ENCODE measurements at regions not wholly inside any gene's neighbourhood (a gene's known extent, or its start where the extent isn't known, plus 50 kb on each side); places are given as distances from the start of the nearest gene placed in this dataset.

DNA sequence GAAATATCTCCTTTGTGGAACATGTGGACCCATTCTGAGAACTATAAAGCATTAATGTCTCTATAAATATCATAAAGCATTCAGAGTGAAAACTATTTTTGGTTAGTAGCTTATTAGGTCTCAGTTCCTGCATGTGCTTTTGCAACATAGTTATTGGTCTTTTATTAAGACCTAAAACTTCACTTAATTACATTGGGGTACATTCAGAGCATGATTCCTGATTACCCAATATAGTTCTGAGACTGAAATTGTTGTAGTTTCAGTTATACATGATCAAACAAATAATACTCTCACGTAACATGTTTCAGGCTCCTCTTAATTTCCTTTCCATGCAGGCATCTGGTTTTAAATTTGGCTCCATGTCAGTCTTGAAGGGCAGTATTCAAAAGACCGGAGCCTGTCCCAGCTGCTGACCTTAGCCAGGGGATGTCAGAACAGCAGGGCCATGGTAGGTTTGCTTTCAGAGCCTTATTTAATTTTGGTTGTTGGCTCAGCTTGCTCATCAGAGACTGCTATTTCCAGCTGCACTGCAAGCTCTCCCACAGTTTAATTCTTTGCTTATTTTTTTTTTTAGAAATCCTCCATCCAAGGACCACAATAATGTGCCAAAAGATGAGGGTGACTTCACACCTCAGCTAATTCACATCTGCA is 447.8 kb upstream of the FZD8 start:
- Histone ChIP-seq H3K4me3 (ENCODE audit: low read depth in 1 of 2, low read length in 2 of 2) (no peak overlapping the region), H3K27ac (ENCODE audit: low read depth, low read length) (no peak overlapping the region), H3K36me3 (ENCODE audit: control insufficient read depth in 1 of 2, insufficient read depth in 2 of 2, low read length in 2 of 2) (no peaks in the 10 kb centered on the region), H3K4me1 (ENCODE audit: control insufficient read depth in 1 of 2, insufficient read depth in 2 of 2, low read length in 2 of 2) (no peaks in the 10 kb centered on the region), H3K27me3 (ENCODE audit: control insufficient read depth in 1 of 2, insufficient read depth in 2 of 2, low read length in 2 of 2) (no peaks in the 10 kb centered on the region), H3K9ac (ENCODE audit: low read depth in 1 of 2, low read length in 2 of 2) (no peak overlapping the region), H3K9me3 (ENCODE audit: control insufficient read depth in 1 of 2, low read length in 2 of 2) (peaks cover 4 to 5% of the 10 kb centered on the region in 2 donors)

DNA sequence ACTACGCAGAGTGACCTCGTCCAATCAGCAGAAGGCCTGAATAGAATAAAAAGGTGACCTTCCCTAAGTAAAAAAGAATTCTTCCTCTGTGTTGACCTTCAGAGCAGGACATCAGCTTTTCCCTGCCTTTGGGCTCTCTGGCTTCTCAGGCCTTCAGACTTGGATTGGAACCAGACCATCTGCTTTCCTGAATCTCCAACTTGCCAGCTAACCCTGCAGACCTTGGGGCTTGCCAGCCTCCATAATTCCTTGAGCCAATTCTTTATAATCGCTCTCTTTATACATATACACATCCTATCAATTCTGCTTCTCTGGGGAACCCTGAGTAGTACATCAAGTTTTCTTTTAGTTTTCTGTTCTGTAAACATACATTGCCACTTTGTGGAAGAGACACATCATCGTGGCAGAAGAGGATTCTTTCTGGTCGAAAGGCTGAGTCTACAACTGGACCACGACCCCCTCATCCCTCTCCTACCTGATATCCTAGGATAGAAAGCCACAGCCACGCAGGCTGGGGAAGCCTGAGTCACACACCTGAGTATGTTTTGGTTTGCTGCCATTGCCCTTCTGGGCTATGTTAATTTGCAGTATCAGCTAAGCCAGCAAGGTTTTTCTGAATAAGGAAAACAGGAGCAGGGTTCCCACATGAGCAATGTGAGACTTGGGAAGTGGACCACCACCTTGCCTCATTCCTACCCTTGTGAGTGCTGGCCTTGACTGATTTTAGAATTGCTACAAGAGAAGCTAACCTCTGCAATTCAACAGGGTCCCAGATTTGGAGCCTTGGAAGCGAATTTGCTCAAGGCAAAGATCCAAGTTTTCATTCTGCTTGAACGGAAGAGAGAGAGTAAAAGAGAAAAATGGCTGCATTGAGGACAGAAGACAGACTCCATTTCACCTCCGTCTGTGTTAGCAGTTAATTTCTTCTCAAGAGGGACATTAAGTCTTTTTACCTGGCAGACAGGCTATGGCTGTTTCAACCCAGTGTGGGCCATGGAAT is 445.2 kb upstream of the FZD8 start:
- H3K4me3 ChIP-seq (ENCODE audit: low read depth in 1 of 2, low read length in 2 of 2), result no peak overlapping the region
- peaks cover 10 to 11% of the 10 kb centered on the region in 2 donors for H3K9me3 ChIP-seq (ENCODE audit: control insufficient read depth in 1 of 2, low read length in 2 of 2)
- no peak overlapping the region for H3K27ac ChIP-seq (ENCODE audit: low read depth, low read length)
- H3K36me3 ChIP-seq (ENCODE audit: control insufficient read depth in 1 of 2, insufficient read depth in 2 of 2, low read length in 2 of 2), result no peaks in the 10 kb centered on the region
- H3K27me3 ChIP-seq (ENCODE audit: control insufficient read depth in 1 of 2, insufficient read depth in 2 of 2, low read length in 2 of 2), result no peaks in the 10 kb centered on the region
- no peaks in the 10 kb centered on the region for H3K4me1 ChIP-seq (ENCODE audit: control insufficient read depth in 1 of 2, insufficient read depth in 2 of 2, low read length in 2 of 2)
- no peak overlapping the region for H3K9ac ChIP-seq (ENCODE audit: low read depth in 1 of 2, low read length in 2 of 2)

DNA sequence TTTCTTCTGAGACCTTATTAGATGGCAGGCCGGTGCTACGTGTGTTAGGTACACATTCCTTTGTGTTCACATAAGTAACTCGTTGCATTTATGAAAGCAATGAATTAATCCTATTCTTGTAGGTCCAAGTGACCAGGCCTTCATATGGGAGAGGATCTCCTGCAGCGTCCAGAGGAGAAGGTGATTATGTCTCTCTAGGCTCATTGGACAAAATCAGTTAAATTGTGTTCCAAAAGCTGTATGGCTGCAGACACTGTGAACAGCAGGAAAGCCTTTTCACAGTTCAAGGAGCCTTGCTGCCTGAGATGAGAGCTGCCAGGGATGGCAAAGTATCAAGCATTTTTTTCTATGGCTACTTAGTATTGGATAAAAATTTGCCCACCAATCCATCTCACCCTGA is 433.1 kb upstream of the FZD8 start:
- Histone ChIP-seq H3K9me3 (ENCODE audit: control insufficient read depth in 1 of 2, low read length in 2 of 2) (peaks cover 0 to 3% of the 10 kb centered on the region in 2 donors), H3K9ac (ENCODE audit: low read depth in 1 of 2, low read length in 2 of 2) (no peak overlapping the region), H3K36me3 (ENCODE audit: control insufficient read depth in 1 of 2, insufficient read depth in 2 of 2, low read length in 2 of 2) (no peaks in the 10 kb centered on the region), H3K4me1 (ENCODE audit: control insufficient read depth in 1 of 2, insufficient read depth in 2 of 2, low read length in 2 of 2) (no peaks in the 10 kb centered on the region), H3K27me3 (ENCODE audit: control insufficient read depth in 1 of 2, insufficient read depth in 2 of 2, low read length in 2 of 2) (no peaks in the 10 kb centered on the region), H3K4me3 (ENCODE audit: low read depth in 1 of 2, low read length in 2 of 2) (no peak overlapping the region), H3K27ac (ENCODE audit: low read depth, low read length) (no peak overlapping the region)

DNA sequence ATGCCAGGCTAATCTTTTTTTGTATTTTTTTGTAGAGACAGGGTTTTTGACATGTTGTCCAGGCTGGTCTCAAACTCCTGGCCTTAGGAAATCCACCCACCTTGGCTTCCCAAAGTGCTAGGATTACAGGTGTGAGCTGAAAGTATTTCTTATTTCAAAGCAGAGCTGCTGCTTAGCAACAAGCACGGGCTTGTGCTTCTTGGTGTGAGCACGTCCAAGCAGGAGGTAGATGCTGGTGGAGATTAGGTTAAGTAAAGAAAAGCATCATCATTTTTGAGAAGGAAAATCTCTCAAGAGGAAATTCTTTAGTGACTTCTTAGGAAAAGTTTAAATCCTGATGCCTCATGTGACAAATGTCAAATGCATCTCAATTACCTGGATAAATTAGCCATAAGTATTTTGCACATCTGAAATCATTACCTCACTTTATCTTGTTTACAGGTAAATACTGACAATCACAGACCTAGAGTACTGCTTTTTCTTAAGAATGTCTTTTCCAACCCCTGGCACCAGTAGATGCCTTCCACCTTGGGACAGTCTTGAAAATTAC is 431.8 kb upstream of the FZD8 start:
- Histone ChIP-seq H3K9me3 (ENCODE audit: control insufficient read depth in 1 of 2, low read length in 2 of 2) (peaks cover 0 to 3% of the 10 kb centered on the region in 2 donors), H3K9ac (ENCODE audit: low read depth in 1 of 2, low read length in 2 of 2) (no peak overlapping the region), H3K4me3 (ENCODE audit: low read depth in 1 of 2, low read length in 2 of 2) (no peak overlapping the region), H3K4me1 (ENCODE audit: control insufficient read depth in 1 of 2, insufficient read depth in 2 of 2, low read length in 2 of 2) (no peaks in the 10 kb centered on the region), H3K36me3 (ENCODE audit: control insufficient read depth in 1 of 2, insufficient read depth in 2 of 2, low read length in 2 of 2) (no peaks in the 10 kb centered on the region), H3K27me3 (ENCODE audit: control insufficient read depth in 1 of 2, insufficient read depth in 2 of 2, low read length in 2 of 2) (no peaks in the 10 kb centered on the region), H3K27ac (ENCODE audit: low read depth, low read length) (no peak overlapping the region)

- Histone ChIP-seq H3K27me3 (ENCODE audit: control insufficient read depth in 1 of 2, insufficient read depth in 2 of 2, low read length in 2 of 2) (no peaks in the 10 kb centered on the region), H3K4me1 (ENCODE audit: control insufficient read depth in 1 of 2, insufficient read depth in 2 of 2, low read length in 2 of 2) (no peaks in the 10 kb centered on the region), H3K4me3 (ENCODE audit: low read depth in 1 of 2, low read length in 2 of 2) (no peak overlapping the region), H3K36me3 (ENCODE audit: control insufficient read depth in 1 of 2, insufficient read depth in 2 of 2, low read length in 2 of 2) (no peaks in the 10 kb centered on the region), H3K9ac (ENCODE audit: low read depth in 1 of 2, low read length in 2 of 2) (no peak overlapping the region), H3K27ac (ENCODE audit: low read depth, low read length) (no peak overlapping the region), H3K9me3 (ENCODE audit: control insufficient read depth in 1 of 2, low read length in 2 of 2) (peaks cover 12% of the 10 kb centered on the region in 2 donors)
Observed at GRCh38 chr10:36068542-36068941, 426.4 kb upstream of the FZD8 start.

DNA sequence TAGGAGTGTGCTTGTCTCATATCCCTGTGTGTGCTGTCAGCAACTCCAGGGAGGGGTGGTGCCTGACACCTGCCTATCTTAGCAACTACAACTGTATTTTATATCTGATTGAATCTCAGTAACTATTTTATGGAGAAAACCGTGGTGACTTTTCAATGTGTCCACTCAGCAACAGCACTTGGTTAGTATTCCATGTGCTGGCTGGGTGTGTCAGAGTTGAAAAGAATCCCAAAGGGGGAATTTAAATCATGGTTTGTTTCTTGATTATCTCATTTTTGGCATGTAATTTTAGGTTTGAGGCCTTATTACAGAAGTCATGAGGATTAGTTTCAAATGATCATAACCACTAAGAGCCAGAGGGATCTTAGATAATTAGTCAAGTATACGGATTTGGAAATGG is 425.7 kb upstream of the FZD8 start:
- H3K4me1 ChIP-seq (ENCODE audit: control insufficient read depth in 1 of 2, insufficient read depth in 2 of 2, low read length in 2 of 2), result no peaks in the 10 kb centered on the region
- no peak overlapping the region for H3K27ac ChIP-seq (ENCODE audit: low read depth, low read length)
- no peak overlapping the region for H3K9ac ChIP-seq (ENCODE audit: low read depth in 1 of 2, low read length in 2 of 2)
- no peaks in the 10 kb centered on the region for H3K36me3 ChIP-seq (ENCODE audit: control insufficient read depth in 1 of 2, insufficient read depth in 2 of 2, low read length in 2 of 2)
- peaks cover 12 to 16% of the 10 kb centered on the region in 2 donors for H3K9me3 ChIP-seq (ENCODE audit: control insufficient read depth in 1 of 2, low read length in 2 of 2)
- H3K4me3 ChIP-seq (ENCODE audit: low read depth in 1 of 2, low read length in 2 of 2), result no peak overlapping the region
- no peaks in the 10 kb centered on the region for H3K27me3 ChIP-seq (ENCODE audit: control insufficient read depth in 1 of 2, insufficient read depth in 2 of 2, low read length in 2 of 2)

DNA sequence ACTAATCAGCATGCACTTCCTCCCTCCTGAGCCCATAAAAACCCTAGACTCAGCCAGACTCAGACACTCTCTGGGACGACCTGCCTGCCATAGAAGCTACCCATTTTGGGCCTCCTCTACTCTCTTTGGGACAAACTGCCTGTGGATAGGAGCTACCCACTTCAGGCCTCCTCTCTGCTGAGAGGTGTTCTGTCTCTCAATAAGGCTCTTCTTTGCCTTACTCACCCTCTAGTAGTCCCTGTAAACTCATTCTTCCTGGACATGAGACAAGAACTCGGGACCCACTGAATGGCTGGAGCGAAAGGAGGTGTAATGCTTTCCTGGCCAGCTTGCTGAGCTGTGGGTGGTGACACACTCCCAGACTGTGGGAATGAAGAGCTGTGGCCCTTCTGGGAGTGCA is 424.8 kb upstream of the FZD8 start:
- no peaks in the 10 kb centered on the region for H3K36me3 ChIP-seq (ENCODE audit: control insufficient read depth in 1 of 2, insufficient read depth in 2 of 2, low read length in 2 of 2)
- no peaks in the 10 kb centered on the region for H3K4me1 ChIP-seq (ENCODE audit: control insufficient read depth in 1 of 2, insufficient read depth in 2 of 2, low read length in 2 of 2)
- no peak overlapping the region for H3K4me3 ChIP-seq (ENCODE audit: low read depth in 1 of 2, low read length in 2 of 2)
- H3K27ac ChIP-seq (ENCODE audit: low read depth, low read length), result no peak overlapping the region
- H3K9ac ChIP-seq (ENCODE audit: low read depth in 1 of 2, low read length in 2 of 2), result no peak overlapping the region
- H3K9me3 ChIP-seq (ENCODE audit: control insufficient read depth in 1 of 2, low read length in 2 of 2), result peaks cover 12 to 16% of the 10 kb centered on the region in 2 donors
- no peaks in the 10 kb centered on the region for H3K27me3 ChIP-seq (ENCODE audit: control insufficient read depth in 1 of 2, insufficient read depth in 2 of 2, low read length in 2 of 2)

DNA sequence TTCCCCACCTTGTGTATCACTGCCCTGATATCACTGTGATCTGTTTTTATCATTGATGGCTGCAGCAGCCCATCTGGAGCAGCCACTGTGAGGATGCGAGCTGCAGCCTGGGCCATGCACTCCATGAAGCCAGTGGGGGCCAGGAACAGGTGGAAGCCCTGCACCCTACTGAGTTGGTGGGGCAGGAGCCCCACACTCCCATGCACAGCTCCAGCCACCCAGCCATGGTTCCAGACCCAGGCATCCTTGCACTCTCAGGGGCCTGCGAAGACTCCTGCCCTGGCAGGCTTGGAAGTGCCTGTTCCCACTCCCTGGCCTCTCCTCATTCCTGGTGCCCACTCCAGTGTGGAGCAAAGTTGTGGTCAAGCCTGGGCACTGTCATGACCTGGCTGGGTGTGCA is 424.0 kb upstream of the FZD8 start:
- H3K27me3 ChIP-seq (ENCODE audit: control insufficient read depth in 1 of 2, insufficient read depth in 2 of 2, low read length in 2 of 2), result no peaks in the 10 kb centered on the region
- H3K9ac ChIP-seq (ENCODE audit: low read depth in 1 of 2, low read length in 2 of 2), result no peak overlapping the region
- H3K4me1 ChIP-seq (ENCODE audit: control insufficient read depth in 1 of 2, insufficient read depth in 2 of 2, low read length in 2 of 2), result no peaks in the 10 kb centered on the region
- no peak overlapping the region for H3K4me3 ChIP-seq (ENCODE audit: low read depth in 1 of 2, low read length in 2 of 2)
- no peaks in the 10 kb centered on the region for H3K36me3 ChIP-seq (ENCODE audit: control insufficient read depth in 1 of 2, insufficient read depth in 2 of 2, low read length in 2 of 2)
- no peak overlapping the region for H3K27ac ChIP-seq (ENCODE audit: low read depth, low read length)
- H3K9me3 ChIP-seq (ENCODE audit: control insufficient read depth in 1 of 2, low read length in 2 of 2), result peaks cover 12 to 16% of the 10 kb centered on the region in 2 donors

DNA sequence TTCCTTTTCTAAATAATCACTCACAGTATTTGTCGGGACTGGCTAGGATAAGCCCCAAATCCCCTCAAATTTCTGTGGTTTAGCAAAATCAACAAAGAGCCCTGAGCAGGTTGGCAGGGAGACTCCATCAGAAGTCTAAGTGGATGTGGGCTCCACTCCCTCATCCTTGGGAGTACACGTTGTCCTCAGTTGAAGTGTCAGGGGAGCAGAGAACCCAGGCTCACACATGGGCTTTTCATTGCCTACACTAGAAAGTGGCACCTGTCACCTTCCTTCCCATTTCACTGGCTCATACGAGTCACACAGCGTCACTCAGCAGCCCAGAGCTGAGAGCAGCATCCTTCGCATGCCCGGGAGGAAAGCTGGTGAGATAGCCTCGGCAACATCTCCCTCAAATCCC is 421.3 kb upstream of the FZD8 start:
- Histone ChIP-seq H3K36me3 (ENCODE audit: control insufficient read depth in 1 of 2, insufficient read depth in 2 of 2, low read length in 2 of 2) (no peaks in the 10 kb centered on the region), H3K27me3 (ENCODE audit: control insufficient read depth in 1 of 2, insufficient read depth in 2 of 2, low read length in 2 of 2) (no peaks in the 10 kb centered on the region), H3K9me3 (ENCODE audit: control insufficient read depth in 1 of 2, low read length in 2 of 2) (peaks cover 12 to 16% of the 10 kb centered on the region in 2 donors), H3K27ac (ENCODE audit: low read depth, low read length) (no peak overlapping the region), H3K4me1 (ENCODE audit: control insufficient read depth in 1 of 2, insufficient read depth in 2 of 2, low read length in 2 of 2) (no peaks in the 10 kb centered on the region), H3K4me3 (ENCODE audit: low read depth in 1 of 2, low read length in 2 of 2) (no peak overlapping the region), H3K9ac (ENCODE audit: low read depth in 1 of 2, low read length in 2 of 2) (no peak overlapping the region)

DNA sequence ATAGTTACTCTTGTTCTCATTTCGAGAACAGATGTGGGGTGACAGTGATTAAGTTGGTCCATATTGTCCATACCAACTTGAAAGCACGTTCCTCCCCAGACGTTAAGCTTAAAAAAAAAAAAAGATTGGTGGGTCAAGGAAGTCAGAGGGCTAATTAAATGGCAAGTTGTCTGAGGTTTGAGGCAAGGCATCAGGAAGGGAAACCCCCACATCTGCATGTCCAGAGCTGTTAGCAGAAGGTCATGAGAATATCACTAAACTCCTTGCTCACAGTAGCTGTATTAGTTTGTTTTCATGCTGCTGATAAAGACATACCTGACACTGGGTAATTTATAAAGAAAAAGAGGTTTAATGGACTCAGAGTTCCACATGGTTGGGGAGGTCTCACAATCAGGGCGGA is 415.6 kb upstream of the FZD8 start:
- Histone ChIP-seq H3K9me3 (ENCODE audit: control insufficient read depth in 1 of 2, low read length in 2 of 2) (peaks cover 0 to 7% of the 10 kb centered on the region in 2 donors), H3K4me1 (ENCODE audit: control insufficient read depth in 1 of 2, insufficient read depth in 2 of 2, low read length in 2 of 2) (no peaks in the 10 kb centered on the region), H3K27me3 (ENCODE audit: control insufficient read depth in 1 of 2, insufficient read depth in 2 of 2, low read length in 2 of 2) (no peaks in the 10 kb centered on the region), H3K27ac (ENCODE audit: low read depth, low read length) (no peak overlapping the region), H3K9ac (ENCODE audit: low read depth in 1 of 2, low read length in 2 of 2) (no peak overlapping the region), H3K36me3 (ENCODE audit: control insufficient read depth in 1 of 2, insufficient read depth in 2 of 2, low read length in 2 of 2) (no peaks in the 10 kb centered on the region), H3K4me3 (ENCODE audit: low read depth in 1 of 2, low read length in 2 of 2) (no peak overlapping the region)
